ENCODE measurements at regions not wholly inside any gene's neighbourhood (a gene's known extent, or its start where the extent isn't known, plus 50 kb on each side); places are given as distances from the start of the nearest gene placed in this dataset.
"Not testable (repeated sequence)": the region's sequence is repeated elsewhere in the genome, so short reads cannot be mapped to it uniquely, and the experiment has no call there.

DNA sequence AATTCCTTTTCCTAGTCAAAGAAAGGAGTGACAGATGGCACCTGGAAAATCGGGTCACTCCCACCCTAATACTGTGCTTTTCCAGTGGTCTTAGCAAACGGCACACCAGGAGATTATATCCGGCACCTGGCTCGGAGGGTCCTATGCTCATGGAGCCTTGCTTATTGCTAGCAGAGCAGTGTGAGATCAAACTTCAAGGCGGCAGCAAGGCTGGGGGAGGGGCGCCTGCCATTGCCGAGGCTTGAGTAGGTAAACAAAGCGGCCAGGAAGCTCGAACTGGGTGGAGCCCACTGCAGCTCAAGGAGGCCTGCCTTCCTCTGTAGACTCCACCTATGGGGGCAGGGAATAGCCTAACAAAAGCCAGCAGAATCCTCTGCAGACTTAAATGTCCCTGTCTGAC is 171.4 kb upstream of the AGR3 start:
- not testable (repeated sequence) for DNase-seq (ENCODE audit: low read depth)

DNA sequence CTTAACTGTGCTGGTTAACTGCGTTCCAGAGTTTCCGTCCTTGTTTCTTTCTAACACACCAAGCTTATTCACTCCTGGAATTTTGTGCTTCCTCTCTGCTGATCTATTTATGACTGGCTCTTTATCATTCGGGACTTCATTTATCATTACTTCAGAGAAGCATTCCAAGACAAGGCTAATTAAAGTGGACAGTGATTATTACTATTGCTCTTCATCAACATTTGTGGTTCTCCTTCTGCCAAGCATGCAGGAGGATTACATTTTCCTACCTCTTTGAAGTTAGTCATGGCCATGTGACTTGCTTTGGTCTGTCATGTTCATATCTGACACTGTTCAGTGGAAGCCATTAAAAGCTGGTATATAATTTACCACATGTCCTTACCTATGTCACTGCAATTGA is 172.4 kb upstream of the AGR3 start:
- DNase-seq (ENCODE audit: low read depth) = no peak

- no peak for DNase-seq (ENCODE audit: low read depth)
Measured at GRCh38 chr7:17054836-17055235, 173.1 kb upstream of the AGR3 start.

DNA sequence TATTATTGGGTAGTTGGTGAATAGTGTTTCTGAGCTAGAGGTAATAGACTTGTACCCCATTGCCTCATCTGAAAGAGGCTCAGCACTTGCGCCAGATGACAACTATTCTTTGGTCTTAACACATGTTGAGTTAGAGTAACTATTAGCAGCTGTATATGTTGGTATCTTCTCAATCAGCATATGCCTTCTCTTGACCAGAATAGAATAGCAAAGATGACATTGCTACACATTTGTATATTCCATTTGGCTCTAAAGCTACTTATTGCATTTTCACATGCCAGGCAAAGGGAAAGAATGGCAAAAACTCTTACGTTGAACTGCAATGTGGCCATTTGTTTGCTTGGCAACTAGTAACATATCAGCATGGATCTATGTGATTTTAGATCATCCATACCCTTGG is 173.8 kb upstream of the AGR3 start:
- no peak for DNase-seq (ENCODE audit: low read depth)

- peak; percentile 84 for DNase-seq (ENCODE audit: low read depth)
Measured at GRCh38 chr7:17056491-17057142, 174.8 kb upstream of the AGR3 start.

DNA sequence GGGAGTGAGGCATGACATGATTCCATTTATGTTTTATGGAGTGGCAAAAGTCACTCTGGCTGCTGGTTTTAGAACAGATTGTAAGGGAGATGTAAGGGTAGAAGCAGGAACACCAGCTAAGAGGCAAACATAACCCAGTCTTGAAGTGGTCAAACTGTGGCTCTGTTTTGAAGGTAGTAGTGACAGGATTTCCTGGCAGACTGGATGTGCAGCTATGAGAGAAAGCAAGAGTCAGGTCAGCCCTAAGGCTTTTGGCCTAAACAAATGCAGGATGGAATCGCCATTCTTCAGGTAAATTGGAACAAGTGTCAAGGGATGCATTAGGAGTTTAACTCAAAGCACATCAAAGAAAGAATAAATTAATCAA is 175.3 kb upstream of the AGR3 start:
- no peak for DNase-seq (ENCODE audit: low read depth)

- DNase-seq (ENCODE audit: low read depth) = peak; percentile 83
Measured at GRCh38 chr7:17058568-17058967, 176.8 kb upstream of the AGR3 start.

DNA sequence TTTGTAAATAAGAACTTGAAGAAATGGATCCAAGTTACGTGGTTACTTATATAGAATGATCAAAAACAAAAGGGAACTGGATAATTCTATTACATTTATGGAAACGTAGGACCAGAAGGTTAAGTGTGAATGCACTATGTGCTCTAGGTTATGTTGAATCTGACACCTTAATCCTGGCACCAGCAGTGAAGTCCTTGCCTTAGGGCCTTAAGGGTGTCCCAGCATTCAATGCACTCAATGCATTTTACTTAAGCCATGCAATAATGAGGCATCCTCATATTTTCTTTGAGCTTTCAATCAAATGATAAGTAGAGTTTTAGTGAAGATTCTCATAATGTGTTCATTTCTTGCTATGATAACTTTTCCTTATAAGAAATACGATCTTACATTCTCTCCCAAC is 178.3 kb upstream of the AGR3 start:
- DNase-seq (ENCODE audit: low read depth) = no peak

DNA sequence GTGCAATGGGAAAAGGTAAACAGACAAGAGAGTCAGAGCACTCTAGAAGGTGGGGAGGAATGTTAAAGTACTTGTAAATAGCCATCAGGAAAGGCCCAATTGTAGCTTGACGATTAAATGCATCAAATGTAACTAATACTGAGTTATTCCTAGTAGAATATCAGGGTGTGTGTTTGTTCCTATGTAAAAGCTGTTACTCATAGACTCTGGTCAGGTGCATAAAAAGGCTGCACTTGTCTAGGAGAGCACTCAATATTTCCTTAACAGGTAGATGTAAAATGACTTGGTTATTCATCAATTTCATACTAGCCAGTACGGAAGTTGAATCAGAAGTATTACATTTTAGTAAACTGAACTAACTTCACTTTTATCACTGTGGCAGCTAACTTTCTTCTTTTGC is 179.7 kb upstream of the AGR3 start:
- no peak for DNase-seq (ENCODE audit: low read depth)

DNA sequence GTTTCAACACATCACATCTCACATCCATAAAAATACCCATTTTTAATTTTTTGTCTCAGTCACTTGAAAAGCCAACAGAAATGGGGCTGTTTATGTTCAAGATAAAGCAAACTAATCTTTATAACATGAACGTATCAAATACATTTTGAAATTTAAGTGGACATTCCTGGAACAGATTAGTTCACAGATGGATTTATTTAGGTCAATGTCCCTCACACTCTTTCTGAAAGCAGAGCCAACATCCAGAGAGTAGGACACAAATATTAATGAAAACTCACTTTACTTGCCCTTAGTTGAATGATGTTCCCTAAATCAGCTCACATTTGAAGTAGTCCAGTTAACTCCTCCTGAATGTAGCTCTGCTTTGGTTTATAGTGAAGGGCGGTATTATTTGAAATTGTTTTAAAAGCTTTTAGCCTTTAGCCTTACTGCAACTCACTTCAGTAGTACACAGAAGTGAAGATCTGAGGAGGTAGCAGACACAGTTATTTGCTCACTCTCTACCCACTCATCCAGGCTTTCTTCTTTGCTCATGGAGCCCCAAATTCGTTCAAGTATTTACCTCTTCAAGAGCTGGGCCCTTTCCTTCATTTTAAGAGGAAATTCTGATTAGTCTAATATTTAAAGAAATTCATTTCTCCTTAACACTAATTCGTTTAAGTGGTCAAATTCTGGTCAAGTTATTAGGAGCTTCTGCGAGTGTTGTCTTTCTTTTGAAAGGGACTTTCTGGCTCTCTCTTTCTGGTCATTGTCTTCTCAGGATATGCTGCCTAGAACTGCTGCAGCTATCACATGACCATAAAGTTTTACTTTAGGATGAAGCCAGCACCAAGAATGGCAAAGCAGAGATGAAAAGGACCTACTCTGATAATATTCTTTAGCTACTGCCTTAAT is 180.6 kb upstream of the AGR3 start:
- DNase-seq (ENCODE audit: low read depth) = no peak

- DNase-seq (ENCODE audit: low read depth) = peak; percentile 60
Measured at GRCh38 chr7:17063045-17063383, 181.2 kb upstream of the AGR3 start.

DNA sequence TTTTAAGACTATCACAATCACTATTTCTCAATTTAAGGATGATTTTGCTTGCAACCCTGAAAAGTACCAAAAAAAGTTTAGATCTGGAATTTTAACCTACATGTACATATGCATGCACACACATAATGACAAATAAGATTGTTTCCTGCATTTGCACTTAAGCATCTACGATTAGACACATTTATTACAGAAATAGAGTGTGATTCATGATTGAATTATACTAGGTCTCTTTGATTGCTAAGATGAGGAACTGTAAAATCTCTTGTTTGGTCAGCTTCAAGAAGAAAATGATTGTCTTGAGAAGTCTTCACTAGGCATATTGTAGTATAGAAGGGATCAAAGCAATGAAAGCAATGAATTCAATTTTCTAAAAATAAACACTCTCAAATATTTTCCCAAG is 185.9 kb upstream of the AGR3 start:
- DNase-seq (ENCODE audit: low read depth) = no peak

DNA sequence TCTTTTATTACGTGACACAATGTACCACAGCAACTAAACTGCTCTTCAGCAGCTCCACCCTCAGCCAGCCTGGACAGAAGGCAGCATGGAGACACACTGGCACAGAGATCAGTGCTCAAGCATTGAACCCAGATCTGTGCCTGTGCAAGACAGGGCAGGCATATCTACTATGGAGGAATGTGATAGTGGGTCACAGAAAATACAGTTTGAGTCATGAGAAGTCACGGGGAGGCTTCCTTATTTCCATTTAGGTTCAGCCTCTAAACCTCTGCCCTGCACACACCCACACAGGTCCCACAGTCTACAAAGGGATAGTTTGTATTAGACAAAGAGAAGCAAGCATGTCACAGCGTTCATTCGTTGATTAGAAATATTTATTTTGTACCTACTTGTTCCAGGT is 187.4 kb upstream of the AGR3 start:
- no peak for DNase-seq (ENCODE audit: low read depth)

DNA sequence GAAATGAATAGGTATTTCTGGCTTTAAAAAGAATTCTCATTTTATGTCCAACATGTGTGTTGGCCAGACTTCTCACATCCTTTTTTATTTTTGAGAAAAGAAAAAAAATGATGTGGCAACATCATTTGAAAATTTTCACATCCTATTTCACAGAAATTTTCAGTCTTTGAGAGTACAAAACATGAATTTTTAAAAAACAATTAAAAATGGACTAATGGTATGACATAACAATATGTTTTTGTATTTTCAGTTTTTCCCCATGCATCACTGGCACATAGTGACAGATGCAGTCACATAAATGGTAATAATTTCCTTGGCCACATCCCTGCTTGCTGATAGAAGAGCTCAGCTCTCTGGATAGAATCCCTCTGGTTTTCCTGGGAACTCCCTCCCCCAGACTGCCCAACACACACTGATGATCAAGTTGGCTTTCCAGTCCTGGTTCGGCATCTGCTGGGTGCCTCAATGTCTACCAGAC is 188.5 kb upstream of the AGR3 start:
- no peak for DNase-seq (ENCODE audit: low read depth)

DNA sequence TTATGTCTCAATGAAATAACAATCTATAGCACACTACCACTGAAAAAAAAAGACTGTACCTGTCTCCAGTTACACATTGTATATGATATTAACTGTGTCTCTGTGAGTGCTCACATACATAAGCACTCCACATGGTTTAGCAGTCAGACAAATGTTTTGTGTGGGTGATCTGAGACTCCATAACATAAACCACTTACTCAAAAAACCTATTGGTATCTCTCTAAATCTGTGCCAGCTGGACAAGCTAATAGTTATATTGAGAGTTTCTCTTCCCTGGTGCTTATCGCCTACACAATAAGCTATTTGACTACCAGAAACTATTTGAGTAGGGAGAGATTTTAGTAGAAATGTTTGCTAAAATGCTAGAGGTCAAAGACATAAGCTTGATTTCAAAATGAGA is 190.1 kb upstream of the AGR3 start:
- no peak for DNase-seq (ENCODE audit: low read depth)

DNA sequence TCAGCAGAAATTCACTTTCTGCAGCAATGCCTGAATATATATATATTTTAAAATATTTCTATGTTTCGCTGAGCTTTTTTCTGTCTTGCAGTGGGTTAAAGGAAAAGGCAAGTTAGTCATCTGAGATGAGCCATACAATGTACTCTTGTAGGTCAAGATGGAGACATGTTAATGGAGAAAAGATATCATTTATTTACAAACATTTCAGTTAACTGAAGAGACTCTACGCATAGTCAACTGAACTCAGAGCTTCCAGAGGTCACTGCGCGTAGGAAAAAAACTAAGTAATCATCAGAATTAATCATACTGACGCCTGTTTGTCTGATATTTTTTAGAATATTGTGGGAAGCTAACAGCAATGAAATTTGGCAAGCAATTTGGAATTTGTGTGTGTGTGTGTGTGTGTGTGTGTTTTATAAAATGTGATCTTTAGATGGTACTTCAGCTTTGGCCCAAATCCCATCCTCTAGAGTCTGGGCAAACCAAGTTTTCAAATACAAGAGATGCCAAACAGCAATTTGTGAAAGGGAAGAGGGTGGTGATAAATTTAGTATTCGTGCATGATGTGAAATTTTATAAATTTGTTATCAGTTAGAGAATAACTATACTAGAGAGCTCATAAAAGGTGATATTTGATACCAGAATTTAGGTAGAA is 193.9 kb upstream of the AGR3 start:
- no peak for DNase-seq (ENCODE audit: low read depth)

DNA sequence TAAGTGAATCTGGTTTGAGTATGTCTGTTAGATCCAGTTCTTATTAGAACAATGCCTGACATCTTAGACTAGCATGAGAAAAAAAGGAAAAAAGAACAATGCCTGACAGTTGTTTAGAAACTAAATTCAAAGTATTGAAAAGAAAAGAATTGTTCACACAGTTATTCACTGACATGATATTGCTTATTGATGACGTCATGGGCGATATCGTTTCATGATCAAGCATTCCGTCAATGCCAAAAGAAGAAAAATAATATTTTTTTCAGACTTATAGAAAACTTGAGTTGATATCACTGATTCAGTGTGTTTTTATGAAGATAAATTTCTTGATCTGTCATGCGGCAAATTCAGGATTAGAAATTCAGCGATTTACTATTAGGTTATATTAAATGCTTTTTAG is 196.5 kb upstream of the AGR3 start:
- DNase-seq (ENCODE audit: low read depth) = no peak

DNA sequence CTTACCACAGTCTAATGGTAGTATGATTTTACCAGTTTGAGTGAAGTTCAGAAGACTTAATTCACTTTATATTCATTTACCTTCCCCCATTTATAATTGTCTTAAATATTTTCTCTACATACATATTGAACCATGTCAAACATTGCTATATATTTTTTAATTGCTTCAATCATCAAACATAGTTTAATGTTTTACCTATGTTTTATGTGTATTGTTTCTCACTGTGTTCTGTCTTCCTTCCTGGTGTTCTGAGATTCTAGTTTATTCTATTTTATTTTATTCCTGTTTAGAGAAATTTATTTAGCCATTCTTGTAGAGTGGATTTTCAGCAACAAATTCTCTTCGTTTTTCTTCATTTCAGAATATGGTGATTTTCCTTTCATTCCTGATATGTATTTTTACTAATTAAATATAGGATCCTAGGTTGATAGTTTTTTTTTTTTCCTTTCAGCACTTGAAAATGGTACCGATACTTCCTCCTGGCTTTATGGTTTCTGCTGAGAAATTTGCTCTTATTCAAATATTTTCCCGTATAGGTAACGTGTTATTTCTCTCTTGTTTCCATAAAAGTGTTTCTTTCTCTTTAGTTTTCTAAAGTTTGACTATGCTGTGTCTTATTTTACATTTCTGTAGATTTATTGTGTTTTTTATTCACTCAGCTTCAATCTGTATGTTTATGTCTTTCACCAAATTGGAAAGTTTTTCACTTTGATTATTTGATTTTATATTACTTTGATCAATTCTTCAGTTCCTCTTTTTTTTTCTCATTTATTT is 201.8 kb upstream of the AGR3 start:
- DNase-seq (ENCODE audit: low read depth) = no peak

DNA sequence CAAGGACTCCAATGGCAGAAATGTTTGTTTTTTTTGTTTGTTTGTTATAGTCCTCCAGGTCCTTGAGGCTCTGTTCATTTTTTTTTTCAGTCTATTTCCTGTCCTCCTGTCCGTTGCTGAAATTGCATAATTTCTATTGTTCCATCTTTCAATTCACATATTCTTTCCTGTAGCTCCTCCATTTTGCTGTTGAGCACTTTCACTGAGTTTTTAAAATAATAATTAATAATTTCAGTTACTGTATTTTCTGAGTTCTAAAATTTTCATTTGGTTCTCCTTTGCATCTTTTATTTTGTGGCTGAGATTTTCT is 202.3 kb upstream of the AGR3 start:
- DNase-seq (ENCODE audit: low read depth) = no peak

- DNase-seq (ENCODE audit: low read depth) = no peak
Measured at GRCh38 chr7:17085186-17085585, 203.4 kb upstream of the AGR3 start.

- DNase-seq (ENCODE audit: low read depth) = no peak
Measured at GRCh38 chr7:17086403-17086802, 204.6 kb upstream of the AGR3 start.

- DNase-seq (ENCODE audit: low read depth) = peak; percentile 94
Measured at GRCh38 chr7:17090751-17091150, 207.7 kb upstream of the AHR start.

- DNase-seq (ENCODE audit: low read depth) = no peak
Measured at GRCh38 chr7:17093461-17093860, 205.0 kb upstream of the AHR start.
